GM21576 (cell line): ENCODE measurements at regions not wholly inside any gene's neighbourhood (a gene's known extent, or its start where the extent isn't known, plus 50 kb on each side); places are given as distances from the start of the nearest gene placed in this dataset.
"Not testable (repeated sequence)": the region's sequence is repeated elsewhere in the genome, so short reads cannot be mapped to it uniquely, and the experiment has no call there.

Experiments
- ATAC-seq: cut with Tn5 transposase; IDR thresholded peaks from one replicate; pipeline ENCODE4 v1.9.1; 2021; ENCODE audit warnings: mild to moderate bottlenecking, moderate library complexity; ENCODE audit not compliant: unreplicated experiment

GRCh38 chr12:131430158-131430742, 280.6 kb upstream of the SFSWAP start:
- ATAC-seq, result no peak

GRCh38 chr12:131431126-131431655, 279.7 kb upstream of the SFSWAP start:
- ATAC-seq, result not testable (repeated sequence)

GRCh38 chr12:131432532-131433260, 278.2 kb upstream of the SFSWAP start:
- ATAC-seq, result peak; percentile 76

- no peak for ATAC-seq
These were observed 276.4 kb upstream of the SFSWAP start for GRCh38 chr12:131434208-131435125.

GRCh38 chr12:131436922-131437705, 273.8 kb upstream of the SFSWAP start:
- no peak for ATAC-seq

- no peak for ATAC-seq
These were observed 273.0 kb upstream of the SFSWAP start for GRCh38 chr12:131437706-131438492.

GRCh38 chr12:131438493-131438835, 272.4 kb upstream of the SFSWAP start:
- not testable (repeated sequence) for ATAC-seq

GRCh38 chr12:131438881-131439280, 272.0 kb upstream of the SFSWAP start:
- ATAC-seq, result no peak

GRCh38 chr12:131439752-131440151, 271.1 kb upstream of the SFSWAP start:
- not testable (repeated sequence) for ATAC-seq

GRCh38 chr12:131440209-131441059, 270.5 kb upstream of the SFSWAP start:
- not testable (repeated sequence) for ATAC-seq

- ATAC-seq, result no peak
These were observed 269.9 kb upstream of the SFSWAP start for GRCh38 chr12:131441060-131441396.

- ATAC-seq, result no peak
These were observed 269.1 kb upstream of the SFSWAP start for GRCh38 chr12:131441638-131442336.

- no peak for ATAC-seq
These were observed 268.5 kb upstream of the SFSWAP start for GRCh38 chr12:131442337-131442918.

GRCh38 chr12:131443019-131444000, 267.6 kb upstream of the SFSWAP start:
- ATAC-seq, result no peak

- no peak for ATAC-seq
These were observed 266.4 kb upstream of the SFSWAP start for GRCh38 chr12:131444220-131445164.
